ENCODE measurements at regions not wholly inside any gene's neighbourhood (a gene's known extent, or its start where the extent isn't known, plus 50 kb on each side); places are given as distances from the start of the nearest gene placed in this dataset.

DNA sequence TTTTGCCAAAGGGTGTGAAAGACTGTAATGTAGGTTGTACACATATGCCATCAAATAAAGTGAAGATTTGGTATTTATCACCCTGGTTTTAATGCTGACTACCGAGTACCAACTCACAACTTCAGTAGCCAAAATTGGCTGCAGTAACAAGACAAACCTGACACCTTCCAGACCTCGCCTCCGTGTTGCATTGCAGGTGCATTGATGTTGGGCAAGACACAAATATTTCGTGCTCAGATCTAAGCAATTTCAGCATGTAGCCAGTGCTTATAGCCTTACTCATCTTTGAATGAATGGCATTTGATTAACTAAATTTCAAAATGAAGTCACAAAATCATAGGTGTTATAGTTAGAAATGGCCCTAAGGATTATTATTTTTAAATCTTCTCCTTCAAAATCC, 400.2 kb downstream of the SOX2 start:
- Histone ChIP-seq H3K9me3 (ENCODE audit: severe bottlenecking) (no peaks in the 10 kb centered on the region), H3K27ac (ENCODE audit: poor library complexity, severe bottlenecking) (no peak overlapping the region), H3K4me3 (ENCODE audit: severe bottlenecking) (no peak overlapping the region), H3K36me3 (ENCODE audit: low read depth) (no peaks in the 10 kb centered on the region), H3K4me1 (ENCODE audit: insufficient read depth, poor library complexity, severe bottlenecking) (no peaks in the 10 kb centered on the region), H3K27me3 (ENCODE audit: insufficient read depth, poor library complexity, severe bottlenecking) (no peaks in the 10 kb centered on the region)
- no peak for ATAC-seq (ENCODE audit: low read depth)
- no peak for DNase-seq (ENCODE audit: low spot score)
- TF ChIP-seq, protein P1, sequence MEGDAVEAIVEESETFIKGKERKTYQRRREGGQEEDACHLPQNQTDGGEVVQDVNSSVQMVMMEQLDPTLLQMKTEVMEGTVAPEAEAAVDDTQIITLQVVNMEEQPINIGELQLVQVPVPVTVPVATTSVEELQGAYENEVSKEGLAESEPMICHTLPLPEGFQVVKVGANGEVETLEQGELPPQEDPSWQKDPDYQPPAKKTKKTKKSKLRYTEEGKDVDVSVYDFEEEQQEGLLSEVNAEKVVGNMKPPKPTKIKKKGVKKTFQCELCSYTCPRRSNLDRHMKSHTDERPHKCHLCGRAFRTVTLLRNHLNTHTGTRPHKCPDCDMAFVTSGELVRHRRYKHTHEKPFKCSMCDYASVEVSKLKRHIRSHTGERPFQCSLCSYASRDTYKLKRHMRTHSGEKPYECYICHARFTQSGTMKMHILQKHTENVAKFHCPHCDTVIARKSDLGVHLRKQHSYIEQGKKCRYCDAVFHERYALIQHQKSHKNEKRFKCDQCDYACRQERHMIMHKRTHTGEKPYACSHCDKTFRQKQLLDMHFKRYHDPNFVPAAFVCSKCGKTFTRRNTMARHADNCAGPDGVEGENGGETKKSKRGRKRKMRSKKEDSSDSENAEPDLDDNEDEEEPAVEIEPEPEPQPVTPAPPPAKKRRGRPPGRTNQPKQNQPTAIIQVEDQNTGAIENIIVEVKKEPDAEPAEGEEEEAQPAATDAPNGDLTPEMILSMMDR (IDR thresholded peaks at IDR 0.05; ENCODE audit: poor library complexity, severe bottlenecking), result no peak

DNA sequence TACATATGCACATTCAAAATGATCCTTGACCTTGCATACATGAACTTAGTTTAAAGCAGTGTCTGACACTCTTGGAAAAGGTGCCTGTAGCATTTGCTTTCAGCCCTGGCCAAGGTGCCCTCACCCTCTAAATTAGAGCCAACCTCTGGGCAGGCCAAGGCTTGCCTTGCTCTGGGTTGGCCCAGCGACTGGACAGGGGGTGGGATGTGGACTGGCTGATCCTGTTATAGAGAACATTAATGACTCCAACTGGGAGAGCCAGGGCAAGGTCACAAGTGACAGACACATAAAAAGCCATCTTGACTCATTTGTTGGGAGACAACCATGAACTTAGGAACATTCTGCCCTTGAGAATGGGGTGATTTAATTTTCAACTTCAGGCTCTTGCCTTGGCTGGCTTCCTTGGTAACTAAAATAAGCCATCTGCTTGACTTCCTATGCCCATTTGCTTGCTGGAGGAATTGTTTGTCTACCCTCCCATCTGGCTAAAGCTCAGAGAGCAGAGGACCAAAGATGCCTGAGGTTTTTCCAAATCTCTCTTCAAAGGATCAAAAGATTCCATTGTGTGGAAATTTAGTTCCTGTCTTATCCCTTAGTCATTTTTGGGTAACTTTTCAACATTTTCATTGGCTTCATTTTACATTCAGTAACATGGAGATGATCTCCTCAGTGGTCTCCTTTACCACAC, 403.7 kb downstream of the SOX2 start:
- H3K4me3 ChIP-seq (ENCODE audit: severe bottlenecking), result no peak overlapping the region
- H3K4me1 ChIP-seq (ENCODE audit: insufficient read depth, poor library complexity, severe bottlenecking), result peaks cover 4% of the 10 kb centered on the region
- TF ChIP-seq, protein P1 (IDR thresholded peaks at IDR 0.05; ENCODE audit: poor library complexity, severe bottlenecking), result no peak
- no peak for ATAC-seq (ENCODE audit: low read depth)
- H3K9me3 ChIP-seq (ENCODE audit: severe bottlenecking), result no peaks in the 10 kb centered on the region
- no peaks in the 10 kb centered on the region for H3K36me3 ChIP-seq (ENCODE audit: low read depth)
- DNase-seq (ENCODE audit: low spot score), result no peak
- H3K27ac ChIP-seq (ENCODE audit: poor library complexity, severe bottlenecking), result no peak overlapping the region
- no peaks in the 10 kb centered on the region for H3K27me3 ChIP-seq (ENCODE audit: insufficient read depth, poor library complexity, severe bottlenecking)

DNA sequence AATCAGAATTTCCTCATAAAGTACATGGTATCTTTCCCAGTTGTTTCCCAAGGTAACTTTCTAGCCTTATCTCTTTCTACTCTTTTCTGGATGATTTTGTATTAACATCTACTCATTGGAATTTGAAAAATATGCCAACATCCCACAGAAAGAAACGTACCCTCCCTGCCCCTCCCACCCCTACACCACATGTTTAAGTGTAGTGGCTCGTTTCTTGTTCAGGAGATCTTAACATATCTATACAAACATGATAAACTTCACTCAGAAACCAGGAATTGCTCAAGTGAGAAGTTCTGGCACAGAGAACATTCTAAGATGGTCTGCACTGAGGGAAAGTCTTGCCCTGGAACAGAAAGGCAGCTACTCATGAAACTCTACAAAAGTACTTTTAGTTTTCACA, 404.7 kb downstream of the SOX2 start:
- no peak overlapping the region for H3K4me3 ChIP-seq (ENCODE audit: severe bottlenecking)
- peaks cover 4% of the 10 kb centered on the region for H3K4me1 ChIP-seq (ENCODE audit: insufficient read depth, poor library complexity, severe bottlenecking)
- TF ChIP-seq, protein P1 (IDR thresholded peaks at IDR 0.05; ENCODE audit: poor library complexity, severe bottlenecking), result no peak

DNA sequence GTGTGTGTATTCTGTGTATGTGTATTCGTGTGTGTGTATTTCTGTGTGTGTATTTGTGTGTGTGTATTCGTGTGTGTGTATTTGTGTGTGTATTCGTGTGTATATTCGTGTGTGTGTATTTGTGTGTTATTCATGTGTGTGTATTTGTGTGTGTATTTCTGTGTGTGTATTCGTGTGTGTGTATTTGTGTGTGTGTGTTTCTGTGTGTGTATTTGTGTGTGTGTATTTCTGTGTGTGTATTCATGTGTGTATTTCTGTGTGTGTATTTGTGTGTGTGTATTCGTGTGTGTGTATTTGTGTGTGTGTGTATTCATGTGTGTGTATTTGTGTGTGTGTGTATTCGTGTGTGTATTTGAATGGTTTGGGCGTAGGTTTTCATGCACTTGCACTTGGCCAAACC, 405.4 kb downstream of the SOX2 start:
- no peaks in the 10 kb centered on the region for H3K36me3 ChIP-seq (ENCODE audit: low read depth)
- H3K4me1 ChIP-seq (ENCODE audit: insufficient read depth, poor library complexity, severe bottlenecking), result peaks cover 4% of the 10 kb centered on the region
- ATAC-seq (ENCODE audit: low read depth), result no peak
- H3K4me3 ChIP-seq (ENCODE audit: severe bottlenecking), result no peak overlapping the region
- H3K9me3 ChIP-seq (ENCODE audit: severe bottlenecking), result no peaks in the 10 kb centered on the region
- H3K27me3 ChIP-seq (ENCODE audit: insufficient read depth, poor library complexity, severe bottlenecking), result no peaks in the 10 kb centered on the region
- H3K27ac ChIP-seq (ENCODE audit: poor library complexity, severe bottlenecking), result no peak overlapping the region
- no peak for DNase-seq (ENCODE audit: low spot score)
- TF ChIP-seq, protein P1 (IDR thresholded peaks at IDR 0.05; ENCODE audit: poor library complexity, severe bottlenecking), result no peak

More for the DNA sequence above, 404.7 kb downstream of the SOX2 start:
- Histone ChIP-seq H3K9me3 (ENCODE audit: severe bottlenecking) (no peaks in the 10 kb centered on the region), H3K27me3 (ENCODE audit: insufficient read depth, poor library complexity, severe bottlenecking) (no peaks in the 10 kb centered on the region), H3K27ac (ENCODE audit: poor library complexity, severe bottlenecking) (no peak overlapping the region), H3K36me3 (ENCODE audit: low read depth) (no peaks in the 10 kb centered on the region)
- ATAC-seq (ENCODE audit: low read depth) (no peak), DNase-seq (ENCODE audit: low spot score) (no peak)

DNA sequence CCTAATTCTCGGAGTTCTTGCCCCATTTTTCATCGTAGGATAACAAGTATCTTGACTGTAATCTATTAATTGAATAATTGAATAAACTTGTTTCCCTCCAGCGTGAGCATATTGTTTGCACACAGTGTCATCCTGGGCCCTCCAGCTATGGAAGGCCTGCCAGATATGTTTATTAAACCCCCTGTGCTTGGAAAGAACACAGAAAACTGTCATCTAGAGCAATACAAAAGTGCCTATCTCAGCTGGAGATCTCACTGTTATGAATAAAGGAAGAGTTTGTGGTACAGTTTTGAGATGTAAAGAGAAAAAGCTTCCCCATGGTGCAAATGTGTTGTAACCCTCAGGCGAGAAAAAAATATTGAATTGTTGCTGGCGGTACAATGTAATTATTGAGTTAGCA, 405.9 kb downstream of the SOX2 start:
- H3K4me1 ChIP-seq (ENCODE audit: insufficient read depth, poor library complexity, severe bottlenecking), result peaks cover 4% of the 10 kb centered on the region
- no peak for DNase-seq (ENCODE audit: low spot score)
- no peak overlapping the region for H3K4me3 ChIP-seq (ENCODE audit: severe bottlenecking)
- no peak overlapping the region for H3K27ac ChIP-seq (ENCODE audit: poor library complexity, severe bottlenecking)
- no peak for ATAC-seq (ENCODE audit: low read depth)
- no peaks in the 10 kb centered on the region for H3K27me3 ChIP-seq (ENCODE audit: insufficient read depth, poor library complexity, severe bottlenecking)
- no peaks in the 10 kb centered on the region for H3K9me3 ChIP-seq (ENCODE audit: severe bottlenecking)
- TF ChIP-seq, protein P1 (IDR thresholded peaks at IDR 0.05; ENCODE audit: poor library complexity, severe bottlenecking), result no peak
- H3K36me3 ChIP-seq (ENCODE audit: low read depth), result no peaks in the 10 kb centered on the region

Data from RWPE2 (cell line).